ENCODE measurements at regions not wholly inside any gene's neighbourhood (a gene's known extent, or its start where the extent isn't known, plus 50 kb on each side); places are given as distances from the start of the nearest gene placed in this dataset.

GRCh38 chr4:32958586-32958985 is 2238.4 kb downstream of the PCDH7 start:
- DNase-seq (ENCODE audit: low read depth) = no peak
- H3K4me3 ChIP-seq (ENCODE audit: low read depth, low read length) = no peak overlapping the region
- TF ChIP-seq, protein P1, sequence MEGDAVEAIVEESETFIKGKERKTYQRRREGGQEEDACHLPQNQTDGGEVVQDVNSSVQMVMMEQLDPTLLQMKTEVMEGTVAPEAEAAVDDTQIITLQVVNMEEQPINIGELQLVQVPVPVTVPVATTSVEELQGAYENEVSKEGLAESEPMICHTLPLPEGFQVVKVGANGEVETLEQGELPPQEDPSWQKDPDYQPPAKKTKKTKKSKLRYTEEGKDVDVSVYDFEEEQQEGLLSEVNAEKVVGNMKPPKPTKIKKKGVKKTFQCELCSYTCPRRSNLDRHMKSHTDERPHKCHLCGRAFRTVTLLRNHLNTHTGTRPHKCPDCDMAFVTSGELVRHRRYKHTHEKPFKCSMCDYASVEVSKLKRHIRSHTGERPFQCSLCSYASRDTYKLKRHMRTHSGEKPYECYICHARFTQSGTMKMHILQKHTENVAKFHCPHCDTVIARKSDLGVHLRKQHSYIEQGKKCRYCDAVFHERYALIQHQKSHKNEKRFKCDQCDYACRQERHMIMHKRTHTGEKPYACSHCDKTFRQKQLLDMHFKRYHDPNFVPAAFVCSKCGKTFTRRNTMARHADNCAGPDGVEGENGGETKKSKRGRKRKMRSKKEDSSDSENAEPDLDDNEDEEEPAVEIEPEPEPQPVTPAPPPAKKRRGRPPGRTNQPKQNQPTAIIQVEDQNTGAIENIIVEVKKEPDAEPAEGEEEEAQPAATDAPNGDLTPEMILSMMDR (conservative IDR thresholded peaks at IDR 0.05; ENCODE audit: low read depth, low read length) = no peak

- no peak overlapping the region for H3K4me3 ChIP-seq (ENCODE audit: low read depth, low read length)
- no peak for DNase-seq (ENCODE audit: low read depth)
- TF ChIP-seq, protein P1 (conservative IDR thresholded peaks at IDR 0.05; ENCODE audit: low read depth, low read length) = no peak
Measured at GRCh38 chr4:32962100-32962499, 2241.9 kb downstream of the PCDH7 start.

DNA sequence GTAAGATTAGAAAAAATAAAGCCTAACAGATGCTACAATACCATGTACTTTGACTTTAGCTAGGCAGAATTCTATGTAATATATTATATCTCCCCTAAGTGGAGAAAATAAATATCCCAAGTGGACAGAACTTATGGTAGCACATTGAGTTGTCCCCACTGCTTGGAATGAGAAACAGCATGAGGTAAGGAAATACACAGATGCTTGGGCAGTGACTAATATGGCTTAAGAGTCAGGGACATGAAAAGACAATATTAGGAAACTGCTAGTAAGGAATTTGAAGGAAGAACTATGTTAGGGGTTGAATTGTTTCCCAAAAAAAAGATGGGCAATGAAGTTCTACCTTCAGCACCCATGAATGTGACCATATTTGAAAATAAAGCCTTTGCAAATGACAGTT is 2265.1 kb downstream of the PCDH7 start:
- TF ChIP-seq, protein P1 (conservative IDR thresholded peaks at IDR 0.05; ENCODE audit: low read depth, low read length) = no peak
- H3K4me3 ChIP-seq (ENCODE audit: low read depth, low read length) = no peak overlapping the region
- DNase-seq (ENCODE audit: low read depth) = no peak

GRCh38 chr4:32986236-32986635 is 2266.1 kb downstream of the PCDH7 start:
- H3K4me3 ChIP-seq (ENCODE audit: low read depth, low read length) = no peak overlapping the region
- no peak for DNase-seq (ENCODE audit: low read depth)
- TF ChIP-seq, protein P1 (conservative IDR thresholded peaks at IDR 0.05; ENCODE audit: low read depth, low read length) = no peak

- DNase-seq (ENCODE audit: low read depth) = no peak
- no peak overlapping the region for H3K4me3 ChIP-seq (ENCODE audit: low read depth, low read length)
- TF ChIP-seq, protein P1 (conservative IDR thresholded peaks at IDR 0.05; ENCODE audit: low read depth, low read length) = no peak
Measured at GRCh38 chr4:32987111-32987510, 2266.9 kb downstream of the PCDH7 start.

- TF ChIP-seq, protein P1 (conservative IDR thresholded peaks at IDR 0.05; ENCODE audit: low read depth, low read length) = no peak
- no peak for DNase-seq (ENCODE audit: low read depth)
- H3K4me3 ChIP-seq (ENCODE audit: low read depth, low read length) = no peak overlapping the region
Measured at GRCh38 chr4:32988165-32988811, 2268.1 kb downstream of the PCDH7 start.

GRCh38 chr4:32991663-32992062 is 2271.5 kb downstream of the PCDH7 start:
- TF ChIP-seq, protein P1 (conservative IDR thresholded peaks at IDR 0.05; ENCODE audit: low read depth, low read length) = no peak

More at GRCh38 chr4:32991663-32992062, 2271.5 kb downstream of the PCDH7 start:
- DNase-seq (ENCODE audit: low read depth) = no peak
- no peak overlapping the region for H3K4me3 ChIP-seq (ENCODE audit: low read depth, low read length)
